Mucosa of descending colon (tissue), 3 donors: ENCODE measurements at regions not wholly inside any gene's neighbourhood (a gene's known extent, or its start where the extent isn't known, plus 50 kb on each side); places are given as distances from the start of the nearest gene placed in this dataset.

Experiments
- ATAC-seq: fragments of 200-7000 bp; cut with Tn5 transposase; one replicate; pipeline ENCODE4 v1.9.1; 2020; ENCODE audit warnings: mild to moderate bottlenecking, moderate library complexity
- DNase-seq, 3 donors: peaks; one replicate each; pipeline ENCODE4 v3.0.0-alpha.2; 2020
- H3K36me3 ChIP-seq: fragments of 200-600 bp; one replicate; pipeline ENCODE4 v1.8.0; 2021; ENCODE audit warnings: low read depth, mild to moderate bottlenecking
- H3K4me1 ChIP-seq: fragments of 200-600 bp; one replicate; pipeline ENCODE4 v1.8.0; 2021; ENCODE audit warnings: low read depth, mild to moderate bottlenecking
- H3K4me3 ChIP-seq: fragments of 200-600 bp; one replicate; pipeline ENCODE4 v1.8.0; 2021; ENCODE audit warnings: mild to moderate bottlenecking
- H3K9me3 ChIP-seq: fragments of 200-600 bp; one replicate; pipeline ENCODE4 v1.8.0; 2021; ENCODE audit warnings: mild to moderate bottlenecking
- CTCF ChIP-seq: fragments of 200-600 bp; IDR thresholded peaks from one replicate; pipeline ENCODE4 v1.8.0; 2022; ENCODE audit warnings: antibody characterized with exemption, mild to moderate bottlenecking
- intact Hi-C, 2 donors: fragments of 100-400 bp; cut with DNase I in 1 of 2; cut with micrococcal nuclease in 1 of 2; formaldehyde crosslinking; loops; one replicate each; pipeline versions ENCODE4 v1.11.0 to v1.11.1; 2022; cut with DNase I, micrococcal nuclease
- donor health status: DM: no; HTN: no; CAD: no; lungs with moderate emphysema.
- donor health status: DM: no; HTN: no; CAD: no.
- donor health status: DM: no; HTN: yes; CAD: no.

DNA sequence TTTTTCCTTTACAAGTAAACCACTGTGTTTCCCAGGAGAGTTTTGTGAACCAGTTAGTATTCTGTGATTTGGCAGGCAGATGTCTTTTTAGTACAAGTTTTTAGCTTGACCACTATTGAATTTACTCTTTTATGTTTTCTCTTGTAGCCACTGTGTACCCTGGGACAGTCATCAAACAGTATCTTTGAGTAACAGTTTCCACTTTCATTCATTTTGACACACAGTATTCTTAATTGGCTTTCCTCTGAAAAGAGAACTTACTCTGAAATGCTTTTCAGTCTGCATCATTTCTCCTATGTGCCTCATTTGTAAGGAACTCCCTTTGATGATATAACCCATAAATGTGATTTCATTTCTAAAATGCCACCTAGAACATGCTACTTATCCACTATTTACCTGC is 476.5 kb downstream of the PDGFC start:
- intact Hi-C loops: no loop called here
- no peaks in the 10 kb centered on the region for H3K36me3 ChIP-seq
- no peak for ATAC-seq

DNA sequence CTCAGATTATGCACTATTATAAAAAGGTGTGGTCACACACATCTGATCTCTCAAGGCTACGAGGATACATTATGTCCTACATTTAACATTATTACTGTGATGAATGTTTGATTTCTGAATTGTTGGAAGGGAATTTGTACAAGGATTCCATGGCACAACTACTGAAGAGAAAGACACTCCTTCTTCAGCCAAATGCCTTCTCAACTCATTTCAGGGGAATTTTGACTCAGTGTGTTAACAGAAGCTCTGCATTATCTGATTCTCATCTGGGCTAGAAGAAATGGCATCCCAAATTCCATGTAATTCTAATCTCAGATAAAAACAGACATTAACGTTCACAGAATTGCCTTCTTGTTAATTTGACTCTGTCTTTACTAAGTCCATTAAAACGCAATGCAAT is 477.7 kb downstream of the PDGFC start:
- Histone ChIP-seq H3K36me3 (no peaks in the 10 kb centered on the region), H3K9me3 (no peaks in the 10 kb centered on the region), H3K4me3 (no peak overlapping the region), H3K4me1 (no peaks in the 10 kb centered on the region)
- no peak for TF ChIP-seq CTCF
- intact Hi-C loops: no loop called here
- DNase-seq: no peak
- no peak for ATAC-seq

More for the DNA sequence above, 476.5 kb downstream of the PDGFC start:
- no peak for TF ChIP-seq CTCF
- H3K4me3 ChIP-seq: no peak overlapping the region
- H3K9me3 ChIP-seq: no peaks in the 10 kb centered on the region
- no peaks in the 10 kb centered on the region for H3K4me1 ChIP-seq
- DNase-seq: no peak

- no peak overlapping the region for H3K4me3 ChIP-seq
- ATAC-seq (no peak), DNase-seq (no peak)
- intact Hi-C loops: no loop called here
- TF ChIP-seq CTCF: no peak
- H3K4me1 ChIP-seq: no peaks in the 10 kb centered on the region
- H3K9me3 ChIP-seq: no peaks in the 10 kb centered on the region
- no peaks in the 10 kb centered on the region for H3K36me3 ChIP-seq
Observed at GRCh38 chr4:156487107-156487506, 484.5 kb downstream of the PDGFC start.

- no peak for TF ChIP-seq CTCF
- H3K4me3 ChIP-seq: no peak overlapping the region
- H3K36me3 ChIP-seq: no peaks in the 10 kb centered on the region
- intact Hi-C loops: no loop called here
- no peaks in the 10 kb centered on the region for H3K4me1 ChIP-seq
- no peak for ATAC-seq
- H3K9me3 ChIP-seq: no peaks in the 10 kb centered on the region
- no peak for DNase-seq
Observed at GRCh38 chr4:156481845-156482244, 489.8 kb downstream of the PDGFC start.

DNA sequence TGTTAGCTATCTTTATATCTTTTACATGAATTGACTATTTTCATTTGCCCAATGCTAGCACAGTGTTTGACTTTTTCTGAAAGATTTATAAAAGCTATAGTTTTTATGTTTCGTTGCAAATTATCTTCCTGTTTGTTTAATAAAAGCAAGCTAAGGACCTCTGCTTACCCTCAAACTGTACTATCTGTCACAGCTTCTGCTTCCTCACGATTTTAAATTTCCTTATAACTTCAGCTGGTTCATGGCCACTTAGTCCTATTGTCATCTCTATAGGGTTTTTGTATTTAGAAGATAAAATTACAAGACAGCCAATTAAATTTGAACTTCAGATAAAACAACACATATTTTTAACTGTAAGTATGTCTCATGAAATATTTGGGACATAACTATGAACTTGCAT is 494.0 kb downstream of the PDGFC start:
- intact Hi-C loops: loop anchor here in 1 of 2 donors (10.0 kb wide), 1 partner anchor 187 kb away; no protein-coding TSS in a partner anchor
- Histone ChIP-seq H3K4me1 (no peaks in the 10 kb centered on the region), H3K4me3 (no peak overlapping the region), H3K9me3 (no peaks in the 10 kb centered on the region), H3K36me3 (no peaks in the 10 kb centered on the region)
- TF ChIP-seq CTCF: no peak
- no peak for ATAC-seq
- no peak for DNase-seq

DNA sequence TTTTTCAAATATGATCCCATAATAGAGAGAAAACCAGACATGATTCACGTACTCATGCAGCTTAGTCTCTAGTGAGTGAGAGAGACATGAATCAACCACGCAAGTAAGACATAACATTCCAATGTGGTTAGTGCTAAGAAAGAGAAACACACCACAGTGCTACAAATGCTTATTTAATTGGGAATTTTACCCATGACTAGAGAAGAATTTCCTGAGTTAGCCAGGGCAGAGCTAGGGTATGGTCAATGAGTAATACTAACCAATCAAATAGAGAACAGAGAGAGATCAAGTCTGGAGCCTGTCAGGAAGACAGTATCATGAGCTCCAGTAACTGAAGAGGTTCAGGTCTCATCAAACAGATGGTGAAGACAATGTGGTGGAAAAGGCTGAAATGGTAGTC is 495.2 kb downstream of the PDGFC start:
- H3K4me3 ChIP-seq: no peak overlapping the region
- no peaks in the 10 kb centered on the region for H3K36me3 ChIP-seq
- H3K4me1 ChIP-seq: no peaks in the 10 kb centered on the region
- no peak for ATAC-seq
- no peak for TF ChIP-seq CTCF
- no peaks in the 10 kb centered on the region for H3K9me3 ChIP-seq
- no peak for DNase-seq
- intact Hi-C loops: loop anchor here in 1 of 2 donors (10.0 kb wide), 1 partner anchor 188 kb away; no protein-coding TSS in a partner anchor
